SK-N-MC (cell line): ENCODE measurements at regions not wholly inside any gene's neighbourhood (a gene's known extent, or its start where the extent isn't known, plus 50 kb on each side); places are given as distances from the start of the nearest gene placed in this dataset.

Experiments
- DNase-seq: peaks from one replicate; pipeline ENCODE4 v3.0.0-alpha.2; 2011; ENCODE audit warnings: low read depth, low spot score
- H3K27ac ChIP-seq: fragments of 200-600 bp; sonication (generic); 2 replicates; pipeline ENCODE4 v1.5.1; 2016; ENCODE audit warnings: mixed run types
- H3K36me3 ChIP-seq: fragments of 200-600 bp; sonication (generic); 2 replicates; pipeline ENCODE4 v1.6.1; 2017; ENCODE audit warnings: antibody characterized with exemption, low read length, mixed read lengths; ENCODE audit not compliant: insufficient read depth
- H3K4me3 ChIP-seq: fragments of 200-600 bp; sonication (generic); 2 replicates; pipeline ENCODE4 v1.5.1; 2016
- H3K9ac ChIP-seq: fragments of 200-600 bp; sonication (generic); 2 replicates; pipeline ENCODE4 v1.8.0; 2017; ENCODE audit warnings: mixed run types, mixed read lengths; ENCODE audit not compliant: insufficient read length
- H3K9me3 ChIP-seq: fragments of 200-600 bp; sonication (generic); 2 replicates; pipeline ENCODE4 v1.6.1; 2017; ENCODE audit warnings: low read depth, mild to moderate bottlenecking, antibody characterized with exemption, low read length, moderate library complexity, mixed read lengths
- EZH2 ChIP-seq: fragments of 200-600 bp; sonication (generic); IDR thresholded peaks from one replicate; pipeline ENCODE4 v1.6.1; 2017; ENCODE audit warnings: antibody characterized with exemption
- FOXP2 ChIP-seq: optimal IDR thresholded peaks from 2 replicates; pipeline ENCODE3; 2011; ENCODE audit warnings: mild to moderate bottlenecking, moderate library complexity; ENCODE audit not compliant: insufficient read depth; ENCODE audit errors: extremely low read length, control extremely low read depth
- POLR2AphosphoS5 ChIP-seq: IDR thresholded peaks from 2 replicates; pipeline ENCODE4 v1.6.1; 2012; ENCODE audit warnings: mild to moderate bottlenecking, low read depth, low read length, borderline replicate concordance

DNA sequence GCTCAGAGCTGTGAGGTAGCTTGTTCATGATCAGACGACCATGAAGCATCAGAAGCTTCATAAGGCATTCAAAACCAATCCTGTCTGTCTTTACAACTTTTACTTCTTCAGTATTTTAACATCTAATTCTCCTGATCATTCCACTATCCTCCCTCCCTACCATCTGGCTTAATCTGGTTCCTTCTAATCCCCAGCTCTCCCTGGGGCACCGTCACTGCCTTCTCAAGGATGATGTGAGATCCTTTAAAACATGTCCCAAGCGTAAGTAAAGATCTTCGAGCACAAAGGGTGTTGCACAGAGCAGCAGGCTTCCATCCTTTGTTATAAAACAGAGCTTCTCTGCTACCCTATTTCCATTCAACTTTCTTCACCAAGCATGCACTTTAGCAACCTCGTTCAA, 362.7 kb upstream of the ARRDC4 start:
- no peak for TF ChIP-seq FOXP2
- no peak for TF ChIP-seq POLR2AphosphoS5
- no peak for TF ChIP-seq EZH2
- H3K36me3 ChIP-seq = no peaks in the 10 kb centered on the region

GRCh38 chr15:97598353-97598798, 362.1 kb upstream of the ARRDC4 start:
- no peak for TF ChIP-seq POLR2AphosphoS5
- TF ChIP-seq FOXP2 = no peak
- no peak for TF ChIP-seq EZH2
- DNase-seq = no peak
- Histone ChIP-seq H3K9me3 (no peaks in the 10 kb centered on the region), H3K36me3 (no peaks in the 10 kb centered on the region), H3K4me3 (no peak overlapping the region), H3K9ac (no peak overlapping the region), H3K27ac (no peak overlapping the region)

More for the DNA sequence above, 362.7 kb upstream of the ARRDC4 start:
- Histone ChIP-seq H3K4me3 (no peak overlapping the region), H3K27ac (no peak overlapping the region), H3K9ac (no peak overlapping the region), H3K9me3 (no peaks in the 10 kb centered on the region)
- no peak for DNase-seq

DNA sequence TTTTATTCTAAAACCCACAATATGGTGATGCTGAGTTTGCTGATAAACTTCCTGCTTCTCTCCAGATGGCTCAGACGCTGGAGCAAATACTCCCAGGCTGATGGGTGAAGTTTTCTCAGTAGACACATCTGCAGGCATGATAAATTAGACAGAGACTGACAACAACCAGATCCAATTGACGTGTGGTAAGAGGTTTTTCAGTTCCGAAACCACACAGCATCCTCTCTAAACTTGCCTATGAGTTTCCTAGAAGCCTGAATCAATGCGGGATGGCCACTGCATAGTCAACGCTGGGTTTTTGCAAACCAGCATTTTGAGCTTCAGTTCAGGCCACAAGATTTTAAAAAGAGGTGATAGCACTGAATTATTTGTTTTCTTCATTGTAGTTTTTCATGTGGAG, 360.3 kb upstream of the ARRDC4 start:
- no peaks in the 10 kb centered on the region for H3K36me3 ChIP-seq
- DNase-seq = no peak
- H3K4me3 ChIP-seq = no peak overlapping the region
- H3K9me3 ChIP-seq = no peaks in the 10 kb centered on the region
- no peak overlapping the region for H3K9ac ChIP-seq
- no peak overlapping the region for H3K27ac ChIP-seq
- no peak for TF ChIP-seq POLR2AphosphoS5
- no peak for TF ChIP-seq EZH2
- no peak for TF ChIP-seq FOXP2

DNA sequence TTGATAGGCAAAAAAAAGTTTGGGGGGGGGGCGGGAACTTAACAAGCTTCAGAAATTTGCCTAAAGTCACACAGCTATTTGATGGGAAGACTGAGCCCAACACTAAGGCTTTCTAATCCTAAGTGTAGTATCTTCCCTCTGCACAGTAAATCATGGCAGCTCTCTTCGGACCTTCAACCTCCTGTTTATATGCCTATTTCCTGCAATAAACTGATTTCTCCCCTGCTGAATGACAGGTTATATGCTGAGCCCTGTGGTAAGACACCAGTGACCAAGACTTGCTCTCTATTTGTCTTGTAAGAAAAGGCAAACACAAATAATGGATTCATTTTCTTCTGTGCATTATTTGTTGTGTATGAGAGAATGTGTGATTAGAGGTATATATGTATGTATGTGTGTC, 355.8 kb upstream of the ARRDC4 start:
- no peak overlapping the region for H3K9ac ChIP-seq
- H3K4me3 ChIP-seq = no peak overlapping the region
- no peak overlapping the region for H3K27ac ChIP-seq
- no peaks in the 10 kb centered on the region for H3K36me3 ChIP-seq
- TF ChIP-seq EZH2 (no peak), FOXP2 (no peak), POLR2AphosphoS5 (no peak)
- DNase-seq = no peak
- no peaks in the 10 kb centered on the region for H3K9me3 ChIP-seq

DNA sequence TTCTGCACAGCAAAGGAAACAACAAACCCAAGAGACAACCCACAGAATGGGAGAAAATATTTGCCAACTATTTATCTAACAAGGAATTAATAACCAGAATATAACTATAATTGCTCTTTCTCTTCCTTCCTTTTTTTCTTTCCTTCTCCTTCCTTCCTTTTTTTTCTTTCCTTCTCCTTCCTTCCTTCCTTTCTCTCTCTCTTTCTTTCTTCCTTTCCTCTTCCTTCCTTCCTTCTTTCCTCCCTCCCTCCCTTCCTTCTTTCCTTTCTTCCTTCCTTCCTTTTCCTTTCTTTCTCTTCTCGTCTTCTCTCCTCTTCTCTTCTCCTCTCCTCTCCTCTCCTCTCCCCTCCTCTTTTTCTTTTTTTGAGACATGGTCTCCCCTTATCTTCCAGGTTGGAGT, 345.4 kb upstream of the ARRDC4 start:
- no peaks in the 10 kb centered on the region for H3K9me3 ChIP-seq
- H3K9ac ChIP-seq = no peak overlapping the region
- no peaks in the 10 kb centered on the region for H3K36me3 ChIP-seq
- DNase-seq = no peak
- no peak overlapping the region for H3K4me3 ChIP-seq
- TF ChIP-seq EZH2 (no peak), POLR2AphosphoS5 (no peak), FOXP2 (no peak)
- no peak overlapping the region for H3K27ac ChIP-seq

DNA sequence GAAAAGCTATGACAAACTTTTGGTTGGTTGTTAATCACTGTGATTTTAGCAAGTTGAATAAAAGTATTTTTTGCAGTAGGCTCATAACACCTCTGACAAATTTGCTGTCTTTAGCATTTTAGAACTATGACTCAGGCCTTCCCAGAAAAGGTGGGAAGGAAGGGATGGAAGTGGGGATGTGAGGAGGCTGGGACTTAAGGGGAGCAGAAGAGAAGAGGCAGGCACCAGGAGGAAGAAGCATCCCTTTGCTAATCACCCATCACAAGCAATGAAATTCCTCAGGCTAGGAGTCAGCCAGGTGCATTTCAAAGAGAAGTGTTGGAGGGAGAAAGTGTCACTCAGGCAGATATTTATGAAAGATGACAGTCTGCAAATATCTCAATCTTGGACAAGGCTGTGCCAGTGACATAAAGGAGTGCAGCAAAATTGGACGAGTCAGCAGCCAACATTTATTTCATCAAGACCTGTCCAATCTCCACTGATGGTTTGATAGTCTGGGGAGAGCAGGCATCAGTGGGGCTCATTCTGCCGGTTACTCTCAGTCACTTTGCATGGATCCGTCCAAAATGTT, 337.3 kb upstream of the ARRDC4 start:
- TF ChIP-seq FOXP2 (no peak), POLR2AphosphoS5 (no peak), EZH2 (no peak)
- no peaks in the 10 kb centered on the region for H3K9me3 ChIP-seq
- DNase-seq = no peak
- no peak overlapping the region for H3K9ac ChIP-seq
- no peak overlapping the region for H3K27ac ChIP-seq
- no peak overlapping the region for H3K4me3 ChIP-seq
- no peaks in the 10 kb centered on the region for H3K36me3 ChIP-seq

DNA sequence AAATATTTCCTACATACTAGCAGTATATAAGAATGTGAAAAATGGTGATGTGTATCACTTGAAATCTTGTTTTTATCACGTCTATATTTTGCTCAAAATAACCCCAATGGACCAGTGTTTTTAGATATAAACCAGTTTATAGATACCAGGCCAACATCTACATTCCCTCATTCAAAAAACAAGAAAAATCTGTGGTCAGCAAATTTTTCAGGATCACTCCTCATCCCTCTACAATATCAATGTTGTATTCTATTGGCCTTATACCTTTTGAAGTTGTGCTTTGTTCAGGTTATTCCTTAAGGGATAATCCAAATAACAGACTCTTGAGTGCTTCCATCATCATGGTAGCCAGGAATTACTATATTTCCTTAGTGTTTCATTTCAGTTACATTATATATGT, 332.9 kb upstream of the ARRDC4 start:
- H3K4me3 ChIP-seq = no peak overlapping the region
- no peak for DNase-seq
- no peak overlapping the region for H3K9ac ChIP-seq
- no peak overlapping the region for H3K27ac ChIP-seq
- no peak for TF ChIP-seq EZH2
- TF ChIP-seq POLR2AphosphoS5 = no peak
- no peak for TF ChIP-seq FOXP2
- H3K36me3 ChIP-seq = no peaks in the 10 kb centered on the region
- no peaks in the 10 kb centered on the region for H3K9me3 ChIP-seq

DNA sequence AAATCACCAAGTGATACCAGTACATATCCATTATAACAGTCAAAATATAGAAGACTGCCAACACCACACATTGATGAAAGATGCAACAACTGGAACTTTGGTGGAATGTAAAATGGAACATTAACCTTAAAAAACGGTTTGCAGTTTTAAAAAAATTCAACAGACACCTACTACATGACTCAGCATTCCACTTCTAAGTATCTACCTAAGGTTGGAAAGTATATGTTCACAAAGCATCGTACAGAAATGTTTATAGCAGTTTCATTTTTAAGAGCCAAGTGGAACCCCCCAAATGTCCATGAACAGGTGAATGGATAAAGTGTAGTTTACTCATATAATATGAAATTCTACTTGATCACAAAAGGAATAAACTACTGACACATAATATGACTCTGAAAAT, 314.7 kb upstream of the ARRDC4 start:
- no peak overlapping the region for H3K27ac ChIP-seq
- H3K36me3 ChIP-seq = no peaks in the 10 kb centered on the region
- no peak for DNase-seq
- no peaks in the 10 kb centered on the region for H3K9me3 ChIP-seq
- TF ChIP-seq POLR2AphosphoS5 (no peak), FOXP2 (no peak), EZH2 (no peak)
- H3K4me3 ChIP-seq = no peak overlapping the region
- no peak overlapping the region for H3K9ac ChIP-seq

DNA sequence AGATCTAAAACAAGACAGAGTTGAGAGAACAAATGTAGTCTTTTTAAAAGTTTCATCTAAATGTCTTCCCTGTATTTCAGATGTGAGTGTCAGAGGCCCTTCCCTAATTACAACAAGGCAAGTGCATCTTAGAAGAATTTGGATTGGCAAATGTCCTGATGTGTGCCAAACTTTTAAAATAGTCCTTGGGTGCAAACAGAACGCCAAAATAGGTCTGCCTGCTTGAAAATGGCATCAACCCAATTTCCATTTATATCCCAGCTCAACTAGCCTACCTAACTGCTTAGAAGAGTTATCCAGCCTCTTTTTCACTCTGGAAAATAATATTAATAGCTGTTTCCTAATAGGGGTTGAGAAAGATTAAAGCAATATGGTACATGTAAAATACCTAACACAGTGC, 311.8 kb upstream of the ARRDC4 start:
- TF ChIP-seq EZH2 (no peak), POLR2AphosphoS5 (no peak), FOXP2 (no peak)
- Histone ChIP-seq H3K9me3 (no peaks in the 10 kb centered on the region), H3K27ac (no peak overlapping the region), H3K36me3 (no peaks in the 10 kb centered on the region), H3K4me3 (no peak overlapping the region), H3K9ac (no peak overlapping the region)
- no peak for DNase-seq
